ENCODE measurements at regions not wholly inside any gene's neighbourhood (a gene's known extent, or its start where the extent isn't known, plus 50 kb on each side); places are given as distances from the start of the nearest gene placed in this dataset.

- no peak overlapping the region for H3K4me3 Mint-ChIP-seq
- H3K9me3 Mint-ChIP-seq, result no peaks in the 10 kb centered on the region
- peaks cover 11% of the 10 kb centered on the region for H3K27me3 Mint-ChIP-seq (ENCODE audit: low read depth)
- no peaks in the 10 kb centered on the region for H3K36me3 Mint-ChIP-seq (ENCODE audit: insufficient read depth in 2 of 2)
- ATAC-seq (replicated peaks in 1 of 2) (no peak), DNase-seq (no peak)
- H3K4me1 Mint-ChIP-seq (ENCODE audit: low read depth), result peaks cover 5% of the 10 kb centered on the region
- no peak overlapping the region for H3K27ac Mint-ChIP-seq
These were observed 70.0 kb upstream of the ELAC2 start for GRCh38 chr17:13087802-13088201.

GRCh38 chr17:13086142-13086769, 68.4 kb upstream of the ELAC2 start:
- no peak overlapping the region for H3K27ac Mint-ChIP-seq
- H3K4me1 Mint-ChIP-seq (ENCODE audit: low read depth), result peaks cover 5% of the 10 kb centered on the region
- H3K27me3 Mint-ChIP-seq (ENCODE audit: low read depth), result peaks cover 17% of the 10 kb centered on the region
- H3K9me3 Mint-ChIP-seq, result peaks cover 0 to 3% of the 10 kb centered on the region in 2 donors
- DNase-seq, result no peak
- no peaks in the 10 kb centered on the region for H3K36me3 Mint-ChIP-seq (ENCODE audit: insufficient read depth in 2 of 2)
- ATAC-seq (replicated peaks in 1 of 2), result no peak
- no peak overlapping the region for H3K4me3 Mint-ChIP-seq

GRCh38 chr17:13085578-13085977, 67.8 kb upstream of the ELAC2 start:
- peaks cover 17% of the 10 kb centered on the region for H3K27me3 Mint-ChIP-seq (ENCODE audit: low read depth)
- DNase-seq, result no peak
- peaks cover 5% of the 10 kb centered on the region for H3K4me1 Mint-ChIP-seq (ENCODE audit: low read depth)
- no peaks in the 10 kb centered on the region for H3K36me3 Mint-ChIP-seq (ENCODE audit: insufficient read depth in 2 of 2)
- H3K4me3 Mint-ChIP-seq, result no peak overlapping the region
- no peak for ATAC-seq (replicated peaks in 1 of 2)
- no peak overlapping the region for H3K27ac Mint-ChIP-seq
- peaks cover 1 to 3% of the 10 kb centered on the region in 2 donors for H3K9me3 Mint-ChIP-seq

- H3K4me1 Mint-ChIP-seq (ENCODE audit: low read depth), result peaks cover 5% of the 10 kb centered on the region
- H3K4me3 Mint-ChIP-seq, result no peak overlapping the region
- peaks cover 2 to 4% of the 10 kb centered on the region in 2 donors for H3K9me3 Mint-ChIP-seq
- DNase-seq (no peak), ATAC-seq (replicated peaks in 1 of 2) (no peak)
- H3K36me3 Mint-ChIP-seq (ENCODE audit: insufficient read depth in 2 of 2), result no peaks in the 10 kb centered on the region
- no peak overlapping the region for H3K27ac Mint-ChIP-seq
- H3K27me3 Mint-ChIP-seq (ENCODE audit: low read depth), result peaks cover 17% of the 10 kb centered on the region
These were observed 66.6 kb upstream of the ELAC2 start for GRCh38 chr17:13084420-13084819.

GRCh38 chr17:13078591-13079385, 61.0 kb upstream of the ELAC2 start:
- Mint-ChIP-seq H3K27ac (no peak overlapping the region), H3K27me3 (ENCODE audit: low read depth) (peaks cover 10% of the 10 kb centered on the region), H3K4me1 (ENCODE audit: low read depth) (no peaks in the 10 kb centered on the region), H3K4me3 (no peak overlapping the region), H3K36me3 (ENCODE audit: insufficient read depth in 2 of 2) (no peaks in the 10 kb centered on the region), H3K9me3 (peaks cover 2 to 4% of the 10 kb centered on the region in 2 donors)
- DNase-seq, result no peak
- no peak for ATAC-seq (replicated peaks in 1 of 2)

- Mint-ChIP-seq H3K27me3 (ENCODE audit: low read depth) (peaks cover 13% of the 10 kb centered on the region), H3K27ac (no peak overlapping the region), H3K9me3 (peaks cover 1 to 2% of the 10 kb centered on the region in 2 donors), H3K4me1 (ENCODE audit: low read depth) (no peaks in the 10 kb centered on the region), H3K36me3 (ENCODE audit: insufficient read depth in 2 of 2) (no peaks in the 10 kb centered on the region), H3K4me3 (no peak overlapping the region)
- ATAC-seq (replicated peaks in 1 of 2), result no peak
- no peak for DNase-seq
These were observed 59.1 kb upstream of the ELAC2 start for GRCh38 chr17:13076905-13077304.

- ATAC-seq (replicated peaks in 1 of 2) (no peak), DNase-seq (no peak)
- no peak overlapping the region for H3K4me3 Mint-ChIP-seq
- no peak overlapping the region for H3K27ac Mint-ChIP-seq
- H3K36me3 Mint-ChIP-seq (ENCODE audit: insufficient read depth in 2 of 2), result no peaks in the 10 kb centered on the region
- no peaks in the 10 kb centered on the region for H3K4me1 Mint-ChIP-seq (ENCODE audit: low read depth)
- no peaks in the 10 kb centered on the region for H3K9me3 Mint-ChIP-seq
- H3K27me3 Mint-ChIP-seq (ENCODE audit: low read depth), result peaks cover 13% of the 10 kb centered on the region
These were observed 56.2 kb upstream of the ELAC2 start for GRCh38 chr17:13074026-13074425.

GRCh38 chr17:13073018-13073417, 55.2 kb upstream of the ELAC2 start:
- Mint-ChIP-seq H3K36me3 (ENCODE audit: insufficient read depth in 2 of 2) (no peaks in the 10 kb centered on the region), H3K27me3 (ENCODE audit: low read depth) (peaks cover 13% of the 10 kb centered on the region), H3K4me1 (ENCODE audit: low read depth) (no peaks in the 10 kb centered on the region), H3K9me3 (no peaks in the 10 kb centered on the region), H3K27ac (no peak overlapping the region), H3K4me3 (no peak overlapping the region)
- no peak for DNase-seq
- ATAC-seq (replicated peaks in 1 of 2), result no peak

GRCh38 chr17:13070732-13071131, 52.9 kb upstream of the ELAC2 start:
- Mint-ChIP-seq H3K4me3 (no peak overlapping the region), H3K27me3 (ENCODE audit: low read depth) (peaks cover 13% of the 10 kb centered on the region), H3K4me1 (ENCODE audit: low read depth) (no peaks in the 10 kb centered on the region), H3K36me3 (ENCODE audit: insufficient read depth in 2 of 2) (no peaks in the 10 kb centered on the region), H3K9me3 (no peaks in the 10 kb centered on the region), H3K27ac (no peak overlapping the region)
- ATAC-seq (replicated peaks in 1 of 2), result no peak
- no peak for DNase-seq

GRCh38 chr17:13067629-13068303, 49.9 kb upstream of the ELAC2 start:
- no peak overlapping the region for H3K27ac Mint-ChIP-seq
- no peaks in the 10 kb centered on the region for H3K36me3 Mint-ChIP-seq (ENCODE audit: insufficient read depth in 2 of 2)
- H3K27me3 Mint-ChIP-seq (ENCODE audit: low read depth), result peaks cover 3% of the 10 kb centered on the region
- H3K4me3 Mint-ChIP-seq, result no peak overlapping the region
- no peaks in the 10 kb centered on the region for H3K9me3 Mint-ChIP-seq
- no peak for ATAC-seq (replicated peaks in 1 of 2)
- no peak for DNase-seq
- H3K4me1 Mint-ChIP-seq (ENCODE audit: low read depth), result no peaks in the 10 kb centered on the region

All from activated T-cell treated with anti-CD3 and anti-CD28 coated beads, Interleukin-2, amount 50 U/mL, for 72 hours (primary cell).